B cell (primary cell): ENCODE measurements at regions not wholly inside any gene's neighbourhood (a gene's known extent, or its start where the extent isn't known, plus 50 kb on each side); places are given as distances from the start of the nearest gene placed in this dataset.

ENCODE experiments used
- ATAC-seq: fragments of 200-7000 bp; cut with Tn5 transposase; one replicate; pipeline ENCODE4 v1.10.0; 2021; ENCODE audit warnings: low read depth, mild to moderate bottlenecking, moderate number of reproducible peaks, moderate library complexity
- CTCF ChIA-PET: fragments of 350-600 bp; sonication (Branson Sonifier 250); formaldehyde crosslinking; loops from one replicate; lab custom pipeline; 2021; ENCODE audit warnings: antibody characterized with exemption, inconsistent platforms; lab: Charles Lee
- POLR2A ChIA-PET: fragments of 350-600 bp; sonication (Branson Sonifier 250); formaldehyde crosslinking; loops from one replicate; lab custom pipeline; 2021; ENCODE audit warnings: antibody characterized with exemption; lab: Charles Lee
- DNase-seq: peaks from one replicate; pipeline ENCODE4 v3.0.0; 2013
- H2AFZ ChIP-seq: 2 replicates; pipeline ENCODE4 v1.6.1; 2012; ENCODE audit warnings: mild to moderate bottlenecking, low read depth, low read length; ENCODE audit not compliant: insufficient read depth, poor library complexity, severe bottlenecking
- H3K27ac ChIP-seq, 2 donors: 1 replicate in 1 of 2; 2 replicates in 1 of 2; pipeline ENCODE4 v1.5.1; 2012 to 2013; ENCODE audit warnings: low read length in 2 of 2, mild to moderate bottlenecking in 2 of 2, moderate library complexity in 1 of 2
- H3K27me3 ChIP-seq, 4 experiments: fragments of 200-600 bp in 1 of 4; sonication (generic) in 1 of 4; replicated peaks in 1 of 4; 1 replicate in 2 of 4; 2 replicates in 2 of 4; pipeline versions ENCODE4 v1.6.1 to v1.7.0; 2013 to 2016; ENCODE audit warnings: low read length in 3 of 4, mild to moderate bottlenecking in 2 of 4, mixed read lengths in 1 of 4, moderate library complexity in 1 of 4; ENCODE audit not compliant: insufficient read depth in 4 of 4, control insufficient read depth in 3 of 4; ENCODE audit errors: control extremely low read depth in 1 of 4
- H3K36me3 ChIP-seq, 2 experiments: replicated peaks in 1 of 2; 1 replicate in 1 of 2; 2 replicates in 1 of 2; pipeline versions ENCODE4 v1.6.1 to v1.7.1; 2013; ENCODE audit warnings: low read length in 1 of 2; ENCODE audit not compliant: insufficient read depth in 2 of 2, control insufficient read depth in 1 of 2; ENCODE audit errors: control extremely low read depth in 1 of 2, extremely low read depth in 1 of 2
- H3K4me1 ChIP-seq, 2 donors: fragments of 200-600 bp in 1 of 2; sonication (generic) in 1 of 2; 1 replicate in 1 of 2; 2 replicates in 1 of 2; pipeline versions ENCODE4 v1.5.1 to v1.6.1; 2013 to 2017; ENCODE audit warnings: low read length in 2 of 2; ENCODE audit not compliant: control insufficient read depth in 2 of 2, insufficient read depth in 2 of 2
- H3K4me2 ChIP-seq: replicated peaks from 2 replicates; pipeline ENCODE3; 2012; ENCODE audit warnings: mild to moderate bottlenecking, low read depth, low read length; ENCODE audit not compliant: poor library complexity, severe bottlenecking
- H3K4me3 ChIP-seq, 5 experiments: fragments of 200-600 bp in 1 of 5; sonication (generic) in 1 of 5; 1 replicate in 3 of 5; 2 replicates in 2 of 5; pipeline versions ENCODE4 v1.5.1 to v1.7.0; 2011 to 2016; ENCODE audit warnings: low read length in 4 of 5, mild to moderate bottlenecking in 4 of 5, low read depth in 2 of 5, control low read depth in 1 of 5, moderate library complexity in 1 of 5; ENCODE audit not compliant: insufficient read depth in 1 of 5; ENCODE audit errors: control extremely low read depth in 1 of 5, extremely low read depth in 1 of 5
- H3K79me2 ChIP-seq: fragments of 200-600 bp; sonication (generic); one replicate; pipeline ENCODE4 v1.6.0; 2016; ENCODE audit warnings: low read length; ENCODE audit not compliant: control insufficient read depth, insufficient read depth
- H3K9ac ChIP-seq: fragments of 200-600 bp; sonication (generic); 2 replicates; pipeline ENCODE4 v1.6.1; 2017; ENCODE audit warnings: mild to moderate bottlenecking, low read length, moderate library complexity
- H3K9me3 ChIP-seq, 3 donors: one replicate each; pipeline versions ENCODE4 v1.6.1 to v1.7.1; 2013; ENCODE audit warnings: low read length in 2 of 3; ENCODE audit not compliant: control insufficient read depth in 2 of 3, insufficient read depth in 1 of 3; ENCODE audit errors: control extremely low read depth in 1 of 3
- H4K20me1 ChIP-seq: 2 replicates; pipeline ENCODE4 v1.6.0; 2012; ENCODE audit warnings: mild to moderate bottlenecking, low read length; ENCODE audit not compliant: insufficient read depth, control insufficient read depth, poor library complexity, severe bottlenecking
- H3K27ac Mint-ChIP-seq: one replicate; pipeline ENCODE4 v1.8.0; 2021; ENCODE audit warnings: mixed read lengths
- H3K27me3 Mint-ChIP-seq: one replicate; pipeline ENCODE4 v1.8.0; 2021; ENCODE audit warnings: mixed read lengths
- H3K4me1 Mint-ChIP-seq: one replicate; pipeline ENCODE4 v1.8.0; 2021; ENCODE audit warnings: mixed read lengths
- H3K4me3 Mint-ChIP-seq: one replicate; pipeline ENCODE4 v1.8.0; 2021; ENCODE audit warnings: mixed read lengths
- H3K9me3 Mint-ChIP-seq: one replicate; pipeline ENCODE4 v1.8.0; 2022; ENCODE audit warnings: mixed read lengths; ENCODE audit not compliant: insufficient read depth
- CTCF ChIP-seq: fragments of 200-600 bp; IDR thresholded peaks from one replicate; pipeline ENCODE4 v1.8.0; 2022; ENCODE audit warnings: antibody characterized with exemption, mild to moderate bottlenecking
- EZH2 ChIP-seq: IDR thresholded peaks from 2 replicates; pipeline ENCODE4 v1.6.1; 2012; ENCODE audit warnings: borderline replicate concordance, low read depth, mild to moderate bottlenecking, moderate library complexity, low read length; ENCODE audit not compliant: insufficient read depth, poor library complexity, severe bottlenecking
- WGBS: methylation state at CpG from one replicate; pipeline ENCODE4 v1.1.5; 2013; ENCODE audit warnings: missing lambda C conversion rate; ENCODE audit not compliant: insufficient coverage; 5-methylcytosine and 5-hydroxymethylcytosine counted together
- intact Hi-C: fragments of 100-400 bp; cut with micrococcal nuclease; formaldehyde crosslinking; loops from one replicate; pipeline ENCODE4 v1.10.0; 2022

GRCh38 chr10:28442403-28442802 is 90.5 kb upstream of the WAC start:
- TF ChIP-seq EZH2, result no peak
- no peak for TF ChIP-seq CTCF
- Histone ChIP-seq H3K4me1 (no peaks in the 10 kb centered on the region), H3K27ac (no peak overlapping the region), H3K79me2 (no peaks in the 10 kb centered on the region), H3K4me3 (no peak overlapping the region), H3K27me3 (no peaks in the 10 kb centered on the region), H3K9ac (no peak overlapping the region), H4K20me1 (no peaks in the 10 kb centered on the region), H3K36me3 (no peaks in the 10 kb centered on the region), H3K4me2 (no peak overlapping the region), H2AFZ (no peak overlapping the region), H3K9me3 (no peaks in the 10 kb centered on the region)
- no peak for DNase-seq
- no peaks in the 10 kb centered on the region for H3K9me3 Mint-ChIP-seq
- no peak overlapping the region for H3K27ac Mint-ChIP-seq
- ATAC-seq, result no peak
- no peaks in the 10 kb centered on the region for H3K4me1 Mint-ChIP-seq
- peaks cover 11% of the 10 kb centered on the region for H3K27me3 Mint-ChIP-seq
- no CpG with 5 or more reads among the region's 3 CpGs for WGBS
- ChIA-PET CTCF (no interaction called here), POLR2A (no interaction called here)
- no peak overlapping the region for H3K4me3 Mint-ChIP-seq
- intact Hi-C loops, result no loop called here

GRCh38 chr10:28444031-28444430 is 88.9 kb upstream of the WAC start:
- H3K27me3 Mint-ChIP-seq, result peaks cover 5% of the 10 kb centered on the region
- H3K79me2 ChIP-seq, result no peaks in the 10 kb centered on the region
- H2AFZ ChIP-seq, result no peak overlapping the region
- ChIA-PET POLR2A (no interaction called here), CTCF (no interaction called here)
- H3K9me3 Mint-ChIP-seq, result no peaks in the 10 kb centered on the region
- H3K9me3 ChIP-seq, result no peaks in the 10 kb centered on the region
- intact Hi-C loops, result no loop called here
- H3K36me3 ChIP-seq, result no peaks in the 10 kb centered on the region
- no peak for DNase-seq
- 87% methylated on average over 2 of the region's 3 CpGs for WGBS
- H3K4me2 ChIP-seq, result no peak overlapping the region
- TF ChIP-seq CTCF (no peak), EZH2 (no peak)
- H3K27ac Mint-ChIP-seq, result no peak overlapping the region
- H3K9ac ChIP-seq, result no peak overlapping the region
- no peak overlapping the region for H3K4me3 ChIP-seq
- no peaks in the 10 kb centered on the region for H3K4me1 Mint-ChIP-seq
- H3K4me1 ChIP-seq, result no peaks in the 10 kb centered on the region
- no peak for ATAC-seq
- H3K27me3 ChIP-seq, result no peaks in the 10 kb centered on the region
- no peaks in the 10 kb centered on the region for H4K20me1 ChIP-seq
- H3K4me3 Mint-ChIP-seq, result no peak overlapping the region
- no peak overlapping the region for H3K27ac ChIP-seq
